Right atrium auricular region (tissue), 2 donors: ENCODE measurements at regions not wholly inside any gene's neighbourhood (a gene's known extent, or its start where the extent isn't known, plus 50 kb on each side); places are given as distances from the start of the nearest gene placed in this dataset.

Experiments used
- DNase-seq: peaks from one replicate; pipeline ENCODE4 v3.0.0-alpha.2; 2019; ENCODE audit warnings: low spot score
- H3K27ac ChIP-seq, 2 donors: fragments of 200-600 bp; sonication (generic); 1 replicate in 1 of 2; 2 replicates in 1 of 2; pipeline ENCODE4 v1.5.1; 2016 to 2019
- H3K27me3 ChIP-seq, 2 donors: fragments of 200-600 bp; sonication (generic); one replicate each; pipeline versions ENCODE4 v1.5.1 to v1.6.0; 2017 to 2019
- H3K36me3 ChIP-seq: fragments of 200-600 bp; sonication (generic); one replicate; pipeline ENCODE4 v1.5.1; 2016
- H3K4me1 ChIP-seq, 2 donors: fragments of 200-600 bp; sonication (generic); one replicate each; pipeline versions ENCODE4 v1.5.1 to v1.6.0; 2017 to 2019
- H3K4me3 ChIP-seq, 2 donors: fragments of 200-600 bp; sonication (generic); 1 replicate in 1 of 2; 2 replicates in 1 of 2; pipeline ENCODE4 v1.5.1; 2017 to 2019; ENCODE audit warnings: mild to moderate bottlenecking in 1 of 2, moderate library complexity in 1 of 2
- H3K9me3 ChIP-seq, 2 donors: fragments of 200-600 bp; sonication (generic); one replicate each; pipeline ENCODE4 v1.5.1; 2019
- TF ChIP-seq, protein P1 (sequence below), 2 donors: fragments of 200-600 bp; sonication (generic); IDR thresholded peaks; one replicate each; pipeline ENCODE4 v1.5.1; 2019; ENCODE audit warnings: antibody characterized with exemption in 2 of 2

DNA sequence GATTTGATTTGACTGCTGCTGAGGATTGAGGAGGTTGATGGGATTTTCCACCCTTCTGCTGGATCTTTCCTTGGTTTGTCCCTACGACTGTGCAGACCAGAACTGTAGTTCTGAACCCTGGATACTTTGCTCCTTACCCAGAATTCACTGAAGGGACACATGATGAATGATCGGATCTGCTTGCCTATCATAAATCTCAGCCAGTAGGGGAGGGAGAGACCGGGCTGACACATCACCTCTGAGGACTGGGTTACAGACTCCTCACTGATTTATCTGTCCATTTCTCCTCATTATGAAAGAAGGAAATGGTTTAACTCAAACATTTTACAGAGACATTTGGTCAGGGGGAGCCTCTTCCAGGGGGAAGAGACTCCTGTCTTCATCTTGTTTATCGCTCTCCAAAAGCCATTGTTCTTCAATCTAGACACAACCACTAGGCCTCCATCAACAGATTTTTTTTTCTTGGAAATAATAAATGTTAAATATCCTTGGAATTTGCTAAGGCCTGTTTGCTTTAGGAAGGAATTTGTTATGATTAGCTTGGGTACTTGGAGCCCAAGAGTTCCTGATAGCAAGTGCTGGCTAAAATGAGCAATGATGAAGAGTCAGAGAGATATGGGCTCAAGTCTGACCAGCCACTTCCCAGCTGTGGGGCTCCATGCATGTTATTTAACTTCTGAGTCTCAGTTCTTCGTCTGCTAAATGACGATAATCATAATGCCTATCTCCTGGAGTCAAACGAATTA lies 925.5 kb downstream of the SLC4A3 start:
- TF ChIP-seq, protein P1, sequence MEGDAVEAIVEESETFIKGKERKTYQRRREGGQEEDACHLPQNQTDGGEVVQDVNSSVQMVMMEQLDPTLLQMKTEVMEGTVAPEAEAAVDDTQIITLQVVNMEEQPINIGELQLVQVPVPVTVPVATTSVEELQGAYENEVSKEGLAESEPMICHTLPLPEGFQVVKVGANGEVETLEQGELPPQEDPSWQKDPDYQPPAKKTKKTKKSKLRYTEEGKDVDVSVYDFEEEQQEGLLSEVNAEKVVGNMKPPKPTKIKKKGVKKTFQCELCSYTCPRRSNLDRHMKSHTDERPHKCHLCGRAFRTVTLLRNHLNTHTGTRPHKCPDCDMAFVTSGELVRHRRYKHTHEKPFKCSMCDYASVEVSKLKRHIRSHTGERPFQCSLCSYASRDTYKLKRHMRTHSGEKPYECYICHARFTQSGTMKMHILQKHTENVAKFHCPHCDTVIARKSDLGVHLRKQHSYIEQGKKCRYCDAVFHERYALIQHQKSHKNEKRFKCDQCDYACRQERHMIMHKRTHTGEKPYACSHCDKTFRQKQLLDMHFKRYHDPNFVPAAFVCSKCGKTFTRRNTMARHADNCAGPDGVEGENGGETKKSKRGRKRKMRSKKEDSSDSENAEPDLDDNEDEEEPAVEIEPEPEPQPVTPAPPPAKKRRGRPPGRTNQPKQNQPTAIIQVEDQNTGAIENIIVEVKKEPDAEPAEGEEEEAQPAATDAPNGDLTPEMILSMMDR (IDR thresholded peaks at IDR 0.05): no peak
- no peaks in the 10 kb centered on the region for H3K36me3 ChIP-seq
- H3K27me3 ChIP-seq: no peaks in the 10 kb centered on the region
- H3K4me3 ChIP-seq: no peak overlapping the region
- no peak overlapping the region for H3K27ac ChIP-seq
- no peaks in the 10 kb centered on the region for H3K4me1 ChIP-seq
- H3K9me3 ChIP-seq: no peaks in the 10 kb centered on the region
- no peak for DNase-seq

DNA sequence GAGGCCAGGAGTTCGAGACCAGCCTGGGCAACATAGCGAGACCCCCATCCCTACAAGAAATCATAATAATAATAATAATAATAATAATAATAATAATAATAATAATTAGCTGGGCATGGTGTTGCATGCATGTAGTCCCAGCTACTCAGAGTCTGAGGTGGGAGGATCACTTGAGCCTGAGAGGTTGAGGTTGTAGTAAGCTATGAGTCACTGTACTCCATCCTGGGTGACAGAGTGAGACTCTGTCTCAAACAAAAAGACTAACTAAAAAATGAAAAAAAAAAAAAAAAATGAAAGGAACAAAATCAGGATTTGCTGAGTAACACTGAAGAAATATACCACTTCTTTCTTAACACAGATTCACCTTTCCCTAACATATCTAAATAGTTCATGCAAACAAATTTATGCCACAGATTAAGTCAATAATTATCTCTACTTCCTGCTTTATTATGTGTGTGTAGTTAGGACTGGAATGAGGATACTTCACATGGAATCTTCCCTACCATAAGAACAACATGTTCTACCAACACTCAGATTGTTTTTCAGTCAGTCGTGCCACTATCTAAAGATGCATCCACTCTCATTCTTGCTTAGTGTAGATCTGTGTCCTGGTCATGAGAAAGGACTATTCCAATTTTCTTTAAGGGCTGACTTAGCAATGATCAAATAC lies 928.7 kb downstream of the SLC4A3 start:
- Histone ChIP-seq H3K4me3 (no peak overlapping the region), H3K27ac (peak overlapping the region in 1 of 2 donors; percentile 16), H3K36me3 (no peaks in the 10 kb centered on the region), H3K27me3 (no peaks in the 10 kb centered on the region), H3K4me1 (no peaks in the 10 kb centered on the region), H3K9me3 (no peaks in the 10 kb centered on the region)
- TF ChIP-seq, protein P1 (IDR thresholded peaks at IDR 0.05): no peak
- DNase-seq: no peak

DNA sequence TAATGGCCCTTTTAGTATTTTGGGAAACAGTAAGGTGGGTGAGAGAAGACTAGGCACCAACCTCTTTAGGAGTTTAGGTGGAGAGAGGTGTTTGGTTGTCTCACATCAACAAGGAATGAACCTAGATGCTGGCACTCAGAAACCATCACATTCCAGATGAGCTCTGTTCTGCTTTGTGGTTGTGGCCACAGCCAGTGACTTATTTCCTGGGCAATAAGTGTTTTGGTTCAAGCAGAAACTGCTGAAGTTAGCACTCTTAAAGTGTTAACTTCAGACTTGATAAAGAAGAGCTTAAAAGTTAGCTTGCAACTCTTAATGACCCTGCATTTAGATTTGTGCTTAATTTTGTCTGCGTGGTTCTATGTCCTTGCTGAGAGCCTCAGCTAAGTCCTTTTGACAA lies 929.2 kb downstream of the SLC4A3 start:
- Histone ChIP-seq H3K4me3 (no peak overlapping the region), H3K4me1 (no peaks in the 10 kb centered on the region), H3K36me3 (no peaks in the 10 kb centered on the region), H3K27me3 (no peaks in the 10 kb centered on the region), H3K27ac (peak overlapping the region in 1 of 2 donors; percentile 16), H3K9me3 (no peaks in the 10 kb centered on the region)
- no peak for DNase-seq
- TF ChIP-seq, protein P1 (IDR thresholded peaks at IDR 0.05): no peak

DNA sequence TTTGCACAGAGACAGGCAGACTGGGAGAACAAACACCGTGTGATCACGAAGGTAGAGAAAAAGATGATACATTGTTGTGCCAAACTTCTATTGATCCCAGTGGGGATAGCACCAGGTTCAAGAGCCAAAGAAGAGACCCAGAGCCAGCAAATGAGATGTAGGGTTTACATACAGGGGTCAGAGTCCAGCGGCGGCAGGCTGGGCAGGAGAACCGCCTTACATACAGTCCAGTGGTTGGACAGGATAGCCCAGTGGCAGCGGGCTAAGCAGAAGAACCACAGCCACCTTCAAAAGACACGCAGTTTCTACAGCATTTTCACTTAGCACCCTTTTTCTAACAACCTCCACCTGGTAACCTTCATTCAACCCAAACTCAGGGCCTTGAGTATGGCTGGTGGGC lies 932.8 kb downstream of the SLC4A3 start:
- DNase-seq: no peak
- Histone ChIP-seq H3K27me3 (no peaks in the 10 kb centered on the region), H3K9me3 (no peaks in the 10 kb centered on the region), H3K36me3 (no peaks in the 10 kb centered on the region), H3K27ac (no peak overlapping the region), H3K4me3 (no peak overlapping the region), H3K4me1 (no peaks in the 10 kb centered on the region)
- TF ChIP-seq, protein P1 (IDR thresholded peaks at IDR 0.05): no peak

DNA sequence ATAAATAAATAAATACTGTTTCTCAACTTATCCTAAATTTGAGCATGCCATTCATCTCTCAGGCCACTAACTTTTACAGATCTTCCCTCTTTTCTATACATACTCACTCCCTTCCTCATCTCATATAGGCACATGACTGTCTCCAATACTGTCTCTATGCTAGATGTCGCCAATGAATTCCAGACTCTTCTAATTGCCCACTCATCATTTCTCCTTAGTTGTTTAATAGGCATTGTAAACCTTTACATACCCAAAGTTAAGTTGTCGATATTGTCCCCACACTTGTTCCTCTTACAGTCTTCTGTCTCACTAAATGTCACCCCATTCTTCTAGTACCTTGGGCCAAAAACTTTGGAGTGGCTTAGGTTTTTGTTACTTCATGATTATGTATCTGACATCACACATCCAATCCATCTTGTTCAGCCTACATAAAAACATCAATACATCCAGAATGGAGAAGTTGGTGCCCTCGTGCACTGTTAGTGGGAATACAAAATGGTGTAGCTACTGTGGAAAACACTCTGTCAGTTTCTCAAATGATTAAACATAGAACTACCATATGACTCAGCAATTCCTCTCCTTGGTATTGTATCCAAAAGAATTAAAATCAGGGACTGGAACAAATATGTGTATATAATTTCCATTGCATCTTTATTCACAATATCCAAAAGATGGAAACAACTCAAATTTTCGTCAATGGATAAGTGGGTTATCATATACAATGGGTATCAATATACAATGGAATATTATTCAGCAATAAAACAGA lies 935.1 kb downstream of the SLC4A3 start:
- Histone ChIP-seq H3K4me3 (no peak overlapping the region), H3K9me3 (no peaks in the 10 kb centered on the region), H3K27ac (no peak overlapping the region), H3K36me3 (no peaks in the 10 kb centered on the region), H3K27me3 (no peaks in the 10 kb centered on the region), H3K4me1 (no peaks in the 10 kb centered on the region)
- TF ChIP-seq, protein P1 (IDR thresholded peaks at IDR 0.05): no peak
- DNase-seq: no peak
